Neural cell (in vitro differentiated cells): ENCODE measurements at regions not wholly inside any gene's neighbourhood (a gene's known extent, or its start where the extent isn't known, plus 50 kb on each side); places are given as distances from the start of the nearest gene placed in this dataset.

Source experiments
- H2AFZ ChIP-seq: fragments of 200-600, 300-800 bp; sonication (generic), shearing (Covaris generic); 2 replicates; pipeline ENCODE4 v1.6.0; 2014; ENCODE audit warnings: low read depth, mild to moderate bottlenecking, antibody characterized with exemption, low read length, moderate library complexity
- H3F3A ChIP-seq: fragments of 200-600 bp; shearing (Covaris generic); 2 replicates; pipeline ENCODE4 v1.6.1; 2016; ENCODE audit warnings: mild to moderate bottlenecking, moderate library complexity, mixed read lengths, antibody characterized with exemption, low read length; ENCODE audit not compliant: insufficient read depth, poor library complexity, severe bottlenecking
- H3K27ac ChIP-seq: fragments of 200-600, 300-800 bp; sonication (generic), shearing (Covaris generic); 2 replicates; pipeline ENCODE4 v1.5.1; 2014; ENCODE audit warnings: mild to moderate bottlenecking, low read length, moderate library complexity
- H3K27me3 ChIP-seq: fragments of 300-800, 200-600 bp; sonication (generic), shearing (Covaris generic); 2 replicates; pipeline ENCODE4 v1.6.0; 2014; ENCODE audit warnings: mild to moderate bottlenecking, low read depth, low read length, moderate library complexity; ENCODE audit not compliant: insufficient read depth
- H3K36me3 ChIP-seq: fragments of 300-800, 200-600 bp; sonication (generic), shearing (Covaris generic); 2 replicates; pipeline ENCODE4 v1.5.1; 2014; ENCODE audit warnings: mild to moderate bottlenecking, antibody characterized with exemption, low read length, moderate library complexity; ENCODE audit not compliant: insufficient read depth
- H3K4me2 ChIP-seq: fragments of 300-800, 200-600 bp; sonication (generic), shearing (Covaris generic); 2 replicates; pipeline ENCODE4 v1.6.0; 2014; ENCODE audit warnings: mild to moderate bottlenecking, low read length
- H3K4me3 ChIP-seq: fragments of 300-800, 200-600 bp; sonication (generic), shearing (Covaris generic); 2 replicates; pipeline ENCODE4 v1.5.1; 2014; ENCODE audit warnings: mild to moderate bottlenecking, low read length, moderate library complexity
- H3K79me2 ChIP-seq: fragments of 200-600 bp; shearing (Covaris generic); replicated peaks from 2 replicates; pipeline ENCODE4 v1.6.0; 2014; ENCODE audit warnings: mild to moderate bottlenecking, low read length, moderate library complexity; ENCODE audit not compliant: insufficient read depth
- H3K9ac ChIP-seq: fragments of 300-800, 200-600 bp; sonication (generic), shearing (Covaris generic); 2 replicates; pipeline ENCODE4 v1.6.1; 2016; ENCODE audit warnings: mild to moderate bottlenecking, low read length, mixed read lengths
- H3K9me2 ChIP-seq: fragments of 200-600 bp; shearing (Covaris generic); 2 replicates; pipeline ENCODE4 v1.6.1; 2016; ENCODE audit warnings: mild to moderate bottlenecking, low read length, mixed read lengths; ENCODE audit not compliant: insufficient read depth
- H3K9me3 ChIP-seq: fragments of 200-600, 300-800 bp; sonication (generic), shearing (Covaris generic); 2 replicates; pipeline ENCODE4 v1.6.1; 2016; ENCODE audit warnings: mild to moderate bottlenecking, mixed run types, low read length, moderate library complexity, mixed read lengths
- H4K20me1 ChIP-seq: fragments of 200-600 bp; shearing (Covaris generic); 2 replicates; pipeline ENCODE4 v1.6.1; 2016; ENCODE audit warnings: mild to moderate bottlenecking, mixed run types; ENCODE audit not compliant: insufficient read depth
- EP300 ChIP-seq: fragments of 450-650 bp; conservative IDR thresholded peaks from 2 replicates; pipeline ENCODE4 v1.6.1; 2014; ENCODE audit warnings: antibody characterized with exemption, mild to moderate bottlenecking, moderate library complexity; ENCODE audit not compliant: poor library complexity, severe bottlenecking
- EZH2 ChIP-seq: fragments of 200-600, 300-800 bp; shearing (Covaris generic), sonication (generic); IDR thresholded peaks from 2 replicates; pipeline ENCODE4 v1.6.1; 2014; ENCODE audit warnings: antibody characterized with exemption, low read length, borderline replicate concordance, mild to moderate bottlenecking; ENCODE audit not compliant: insufficient read depth, poor library complexity, severe bottlenecking
- MXI1 ChIP-seq: fragments of 450-650 bp; conservative IDR thresholded peaks from 2 replicates; pipeline ENCODE4 v1.6.1; 2014; ENCODE audit warnings: antibody characterized with exemption, mild to moderate bottlenecking; ENCODE audit not compliant: poor library complexity, severe bottlenecking
- POLR2AphosphoS5 ChIP-seq: IDR thresholded peaks from 2 replicates; pipeline ENCODE4 v1.6.1; 2012
- RAD21 ChIP-seq: fragments of 450-650 bp; conservative IDR thresholded peaks from 2 replicates; pipeline ENCODE4 v1.6.1; 2014; ENCODE audit warnings: antibody characterized with exemption, mild to moderate bottlenecking, moderate library complexity
- SMC3 ChIP-seq: fragments of 450-650 bp; conservative IDR thresholded peaks from 2 replicates; pipeline ENCODE4 v1.6.1; 2014; ENCODE audit warnings: antibody characterized with exemption, mild to moderate bottlenecking, moderate library complexity; ENCODE audit not compliant: poor library complexity
- TAF1 ChIP-seq: IDR thresholded peaks from 2 replicates; pipeline ENCODE4 v1.6.1; 2012; ENCODE audit warnings: low read depth
- TF ChIP-seq, protein P1 (sequence below): fragments of 450-650 bp; IDR thresholded peaks from 2 replicates; pipeline ENCODE4 v1.5.1; 2014; ENCODE audit warnings: antibody characterized with exemption, mild to moderate bottlenecking, moderate library complexity; ENCODE audit not compliant: poor library complexity, severe bottlenecking
- TF ChIP-seq, protein P2 (sequence below): IDR thresholded peaks from 2 replicates; pipeline ENCODE4 v1.6.1; 2012; ENCODE audit warnings: borderline replicate concordance

DNA sequence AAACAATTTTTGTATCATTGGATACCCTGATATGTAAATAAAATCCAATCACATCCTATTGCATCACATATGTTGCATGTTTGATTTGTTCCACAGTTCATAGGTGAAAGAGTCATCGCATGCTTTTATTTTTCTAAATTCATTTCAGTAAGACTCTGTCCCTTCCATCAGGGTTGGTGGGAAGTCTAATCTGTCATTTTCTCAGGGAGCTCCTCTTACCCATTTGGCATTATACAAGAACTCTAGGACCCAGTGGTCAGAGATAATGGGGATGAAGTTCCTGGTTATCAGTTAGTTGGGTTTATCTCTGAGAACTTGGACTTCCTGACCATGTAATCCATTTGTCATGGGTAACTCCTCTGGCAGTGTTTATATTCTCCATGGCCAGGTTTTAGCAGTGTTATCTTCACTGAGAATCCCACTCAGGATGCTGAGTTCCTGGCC lies 227.1 kb upstream of the JADE1 start:
- no peak for TF ChIP-seq MXI1
- no peak for TF ChIP-seq EP300
- TF ChIP-seq SMC3: no peak
- TF ChIP-seq, protein P1, sequence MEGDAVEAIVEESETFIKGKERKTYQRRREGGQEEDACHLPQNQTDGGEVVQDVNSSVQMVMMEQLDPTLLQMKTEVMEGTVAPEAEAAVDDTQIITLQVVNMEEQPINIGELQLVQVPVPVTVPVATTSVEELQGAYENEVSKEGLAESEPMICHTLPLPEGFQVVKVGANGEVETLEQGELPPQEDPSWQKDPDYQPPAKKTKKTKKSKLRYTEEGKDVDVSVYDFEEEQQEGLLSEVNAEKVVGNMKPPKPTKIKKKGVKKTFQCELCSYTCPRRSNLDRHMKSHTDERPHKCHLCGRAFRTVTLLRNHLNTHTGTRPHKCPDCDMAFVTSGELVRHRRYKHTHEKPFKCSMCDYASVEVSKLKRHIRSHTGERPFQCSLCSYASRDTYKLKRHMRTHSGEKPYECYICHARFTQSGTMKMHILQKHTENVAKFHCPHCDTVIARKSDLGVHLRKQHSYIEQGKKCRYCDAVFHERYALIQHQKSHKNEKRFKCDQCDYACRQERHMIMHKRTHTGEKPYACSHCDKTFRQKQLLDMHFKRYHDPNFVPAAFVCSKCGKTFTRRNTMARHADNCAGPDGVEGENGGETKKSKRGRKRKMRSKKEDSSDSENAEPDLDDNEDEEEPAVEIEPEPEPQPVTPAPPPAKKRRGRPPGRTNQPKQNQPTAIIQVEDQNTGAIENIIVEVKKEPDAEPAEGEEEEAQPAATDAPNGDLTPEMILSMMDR: no peak
- TF ChIP-seq, protein P2, sequence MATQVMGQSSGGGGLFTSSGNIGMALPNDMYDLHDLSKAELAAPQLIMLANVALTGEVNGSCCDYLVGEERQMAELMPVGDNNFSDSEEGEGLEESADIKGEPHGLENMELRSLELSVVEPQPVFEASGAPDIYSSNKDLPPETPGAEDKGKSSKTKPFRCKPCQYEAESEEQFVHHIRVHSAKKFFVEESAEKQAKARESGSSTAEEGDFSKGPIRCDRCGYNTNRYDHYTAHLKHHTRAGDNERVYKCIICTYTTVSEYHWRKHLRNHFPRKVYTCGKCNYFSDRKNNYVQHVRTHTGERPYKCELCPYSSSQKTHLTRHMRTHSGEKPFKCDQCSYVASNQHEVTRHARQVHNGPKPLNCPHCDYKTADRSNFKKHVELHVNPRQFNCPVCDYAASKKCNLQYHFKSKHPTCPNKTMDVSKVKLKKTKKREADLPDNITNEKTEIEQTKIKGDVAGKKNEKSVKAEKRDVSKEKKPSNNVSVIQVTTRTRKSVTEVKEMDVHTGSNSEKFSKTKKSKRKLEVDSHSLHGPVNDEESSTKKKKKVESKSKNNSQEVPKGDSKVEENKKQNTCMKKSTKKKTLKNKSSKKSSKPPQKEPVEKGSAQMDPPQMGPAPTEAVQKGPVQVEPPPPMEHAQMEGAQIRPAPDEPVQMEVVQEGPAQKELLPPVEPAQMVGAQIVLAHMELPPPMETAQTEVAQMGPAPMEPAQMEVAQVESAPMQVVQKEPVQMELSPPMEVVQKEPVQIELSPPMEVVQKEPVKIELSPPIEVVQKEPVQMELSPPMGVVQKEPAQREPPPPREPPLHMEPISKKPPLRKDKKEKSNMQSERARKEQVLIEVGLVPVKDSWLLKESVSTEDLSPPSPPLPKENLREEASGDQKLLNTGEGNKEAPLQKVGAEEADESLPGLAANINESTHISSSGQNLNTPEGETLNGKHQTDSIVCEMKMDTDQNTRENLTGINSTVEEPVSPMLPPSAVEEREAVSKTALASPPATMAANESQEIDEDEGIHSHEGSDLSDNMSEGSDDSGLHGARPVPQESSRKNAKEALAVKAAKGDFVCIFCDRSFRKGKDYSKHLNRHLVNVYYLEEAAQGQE: no peak
- no peak for TF ChIP-seq EZH2
- TF ChIP-seq RAD21: no peak
- no peak for TF ChIP-seq POLR2AphosphoS5
- Histone ChIP-seq H3K27ac (no peak overlapping the region), H4K20me1 (no peaks in the 10 kb centered on the region), H3K9me3 (no peaks in the 10 kb centered on the region), H3K4me2 (no peak overlapping the region), H3K4me3 (no peak overlapping the region), H3K9ac (no peak overlapping the region), H3K36me3 (no peaks in the 10 kb centered on the region), H3K9me2 (no peaks in the 10 kb centered on the region), H2AFZ (no peak overlapping the region), H3F3A (no peaks in the 10 kb centered on the region), H3K79me2 (no peaks in the 10 kb centered on the region), H3K27me3 (no peaks in the 10 kb centered on the region)

DNA sequence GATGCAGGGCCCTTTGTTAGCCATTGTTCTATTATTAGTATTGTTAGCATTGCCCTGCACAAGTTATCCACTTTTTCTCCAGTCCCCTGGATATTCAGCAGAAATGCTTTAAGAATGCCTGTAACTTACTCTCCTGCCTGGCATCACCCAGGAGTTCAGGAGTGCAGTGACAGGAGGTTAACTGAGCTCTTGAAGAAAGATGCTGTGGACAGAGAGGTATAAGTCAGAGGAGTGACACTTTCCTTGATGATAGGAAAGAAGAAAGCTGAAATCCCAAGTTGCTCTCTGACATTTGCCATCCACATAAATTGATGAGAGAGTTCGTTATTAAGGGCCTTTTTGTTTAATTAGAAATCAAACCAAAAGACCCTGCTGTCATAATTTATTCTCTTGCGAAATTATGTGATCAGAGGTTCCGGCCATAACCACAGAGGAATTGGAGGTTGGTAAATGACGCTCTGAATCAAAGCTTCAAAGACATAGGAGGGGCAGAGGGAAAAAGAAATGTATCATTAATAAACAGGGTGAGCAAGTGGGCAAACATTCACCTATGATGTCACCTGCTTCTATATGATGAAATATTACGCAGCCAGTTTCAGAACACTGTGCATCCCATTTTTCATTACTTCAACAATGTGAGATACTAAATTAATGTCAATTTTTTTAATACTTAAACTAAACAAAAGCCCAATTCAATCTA lies 230.2 kb upstream of the JADE1 start:
- H3K27me3 ChIP-seq: no peaks in the 10 kb centered on the region
- TF ChIP-seq, protein P2: no peak
- TF ChIP-seq MXI1 (no peak), TAF1 (no peak), EP300 (no peak), POLR2AphosphoS5 (no peak), SMC3 (no peak), EZH2 (no peak), RAD21 (no peak)
- TF ChIP-seq, protein P1: no peak
- no peak overlapping the region for H3K4me3 ChIP-seq
- H2AFZ ChIP-seq: no peak overlapping the region
- H3K4me2 ChIP-seq: no peak overlapping the region
- H3K27ac ChIP-seq: no peak overlapping the region
- H3K9ac ChIP-seq: no peak overlapping the region
- no peaks in the 10 kb centered on the region for H3F3A ChIP-seq
- H3K79me2 ChIP-seq: no peaks in the 10 kb centered on the region
- no peaks in the 10 kb centered on the region for H3K36me3 ChIP-seq
- no peaks in the 10 kb centered on the region for H3K9me2 ChIP-seq
- no peaks in the 10 kb centered on the region for H3K9me3 ChIP-seq
- H4K20me1 ChIP-seq: no peaks in the 10 kb centered on the region
